Jurkat, Clone E6-1 (cell line): ENCODE measurements at regions not wholly inside any gene's neighbourhood (a gene's known extent, or its start where the extent isn't known, plus 50 kb on each side); places are given as distances from the start of the nearest gene placed in this dataset.

Experiments
- DNase-seq: peaks from one replicate; pipeline ENCODE4 v3.0.0-alpha.2; 2011; ENCODE audit warnings: low read depth, low spot score
- H3K4me3 ChIP-seq: 2 replicates; pipeline ENCODE4 v1.5.1; 2011; ENCODE audit warnings: mild to moderate bottlenecking, low read length, control low read depth, moderate library complexity

DNA sequence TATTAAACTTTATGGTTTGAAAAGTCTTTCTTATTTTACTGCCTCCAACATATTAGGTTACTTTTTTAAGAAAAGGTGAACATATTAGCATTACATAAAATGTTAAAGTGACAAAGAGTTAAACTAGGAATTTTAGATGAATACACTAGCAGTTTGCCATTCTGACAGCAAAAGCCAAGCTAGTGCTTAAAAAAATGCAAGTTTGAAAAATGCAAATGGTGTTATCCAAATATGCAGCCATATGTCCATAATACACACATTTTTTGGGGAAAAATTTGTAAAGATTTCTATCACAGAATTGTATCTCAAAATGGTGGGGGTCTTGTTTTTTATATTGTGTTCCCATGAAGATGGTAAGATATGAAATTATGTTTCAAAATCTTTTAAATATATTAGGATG is 466.1 kb downstream of the FOXG1 start:
- DNase-seq: no peak
- no peak overlapping the region for H3K4me3 ChIP-seq

DNA sequence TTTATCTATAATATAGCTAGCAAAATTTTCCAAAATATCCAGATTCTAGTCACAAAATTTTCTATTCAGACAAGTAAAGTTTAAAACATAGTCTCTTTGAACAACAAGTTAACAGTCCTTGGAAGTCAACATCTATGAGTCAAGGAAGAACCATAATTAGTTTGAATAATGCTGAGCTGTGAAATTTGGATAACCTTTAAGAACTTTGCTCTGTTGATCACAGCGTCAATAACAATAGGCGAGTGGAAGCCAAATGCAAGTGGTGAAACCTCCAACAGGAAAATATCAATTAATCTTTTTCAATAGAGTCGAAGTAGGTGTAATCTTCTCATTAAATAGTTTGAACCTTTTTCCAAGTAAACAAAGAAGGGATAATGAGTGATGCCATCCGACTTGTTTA is 466.6 kb downstream of the FOXG1 start:
- DNase-seq: no peak
- no peak overlapping the region for H3K4me3 ChIP-seq

GRCh38 chr14:29235991-29236390 is 469.4 kb downstream of the FOXG1 start:
- H3K4me3 ChIP-seq: no peak overlapping the region
- DNase-seq: no peak

- H3K4me3 ChIP-seq: no peak overlapping the region
- no peak for DNase-seq
Measured at GRCh38 chr14:29236401-29236800, 469.8 kb downstream of the FOXG1 start.

GRCh38 chr14:29236848-29237247 is 470.3 kb downstream of the FOXG1 start:
- no peak overlapping the region for H3K4me3 ChIP-seq
- DNase-seq: no peak

DNA sequence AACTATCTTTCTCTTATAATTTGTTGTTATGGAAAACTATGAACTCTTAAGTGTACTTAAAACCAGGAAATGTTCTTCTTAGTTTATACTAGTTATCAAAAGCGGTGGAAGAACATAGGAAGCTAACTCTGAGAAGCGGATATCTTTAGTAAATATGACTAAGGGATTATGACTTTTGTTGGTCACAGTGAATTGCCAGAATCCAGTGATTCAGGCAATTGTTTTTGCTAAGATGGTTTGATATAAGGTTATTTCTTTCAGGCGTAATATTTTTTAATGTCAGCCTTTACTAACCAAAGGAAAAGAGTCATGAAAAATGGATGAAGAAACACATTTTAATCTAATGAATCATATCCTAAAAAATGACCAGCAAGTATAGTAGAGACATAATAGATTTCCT is 473.5 kb downstream of the FOXG1 start:
- DNase-seq: no peak
- no peak overlapping the region for H3K4me3 ChIP-seq

GRCh38 chr14:29242755-29243754 is 476.5 kb downstream of the FOXG1 start:
- no peak overlapping the region for H3K4me3 ChIP-seq
- DNase-seq: no peak

- no peak for DNase-seq
- no peak overlapping the region for H3K4me3 ChIP-seq
Measured at GRCh38 chr14:29255692-29256091, 489.1 kb downstream of the FOXG1 start.

- no peak overlapping the region for H3K4me3 ChIP-seq
- no peak for DNase-seq
Measured at GRCh38 chr14:29262979-29263378, 496.4 kb downstream of the FOXG1 start.

- H3K4me3 ChIP-seq: no peak overlapping the region
- no peak for DNase-seq
Measured at GRCh38 chr14:29264865-29265264, 498.3 kb downstream of the FOXG1 start.

GRCh38 chr14:29265852-29266251 is 499.3 kb downstream of the FOXG1 start:
- H3K4me3 ChIP-seq: no peak overlapping the region
- no peak for DNase-seq

DNA sequence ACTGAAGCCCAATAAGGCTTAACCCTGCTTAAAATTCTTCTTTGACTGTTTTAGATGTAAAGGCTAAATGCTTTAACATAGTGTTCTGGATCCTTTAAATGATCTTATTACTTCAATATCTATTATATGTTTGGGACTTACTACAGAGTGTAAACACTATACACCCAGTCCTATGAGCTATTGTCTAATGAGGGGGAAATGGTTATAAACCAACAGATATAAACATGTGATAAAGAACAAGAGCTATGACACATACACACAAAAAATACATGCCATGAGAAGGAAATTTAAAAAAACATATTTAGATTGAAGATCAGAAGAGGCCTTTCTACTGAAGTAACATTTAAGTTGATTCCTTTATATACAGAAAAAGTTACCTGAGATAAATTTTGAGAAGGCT is 505.1 kb downstream of the FOXG1 start:
- no peak overlapping the region for H3K4me3 ChIP-seq
- no peak for DNase-seq

GRCh38 chr14:29273513-29273912 is 506.9 kb downstream of the FOXG1 start:
- H3K4me3 ChIP-seq: no peak overlapping the region
- DNase-seq: no peak

DNA sequence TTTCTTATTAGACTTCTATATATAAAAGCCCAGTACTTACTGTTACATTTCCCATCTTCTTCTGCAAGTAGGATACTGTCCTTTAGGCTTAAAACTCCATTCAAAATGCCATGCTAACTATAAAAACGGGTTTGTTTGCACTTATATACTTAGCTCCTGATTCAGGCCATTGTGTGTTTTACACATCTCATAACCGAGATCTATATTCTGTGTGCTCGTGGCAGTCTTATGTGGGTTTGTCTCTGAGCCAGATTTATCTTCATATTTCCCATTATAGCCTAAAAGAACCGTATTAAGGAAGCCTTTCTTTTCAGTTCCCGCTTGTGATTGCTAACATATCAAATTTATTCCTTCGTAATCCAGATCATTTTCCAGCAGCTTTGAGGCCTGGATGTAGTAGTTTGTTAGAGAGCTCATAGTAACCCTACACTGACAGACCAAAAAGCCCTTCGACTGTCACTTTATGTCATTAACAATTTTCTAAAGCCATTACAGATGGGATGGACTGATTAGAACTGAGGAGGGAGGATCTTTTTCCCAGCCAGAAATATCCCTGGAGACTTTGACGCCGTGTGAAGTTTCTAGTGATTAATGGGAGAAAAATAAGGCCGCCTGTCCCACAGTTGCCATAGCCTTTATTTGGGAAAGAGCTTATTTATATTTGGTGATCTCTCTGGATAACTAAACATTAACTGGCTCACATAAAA is 508.5 kb downstream of the FOXG1 start:
- DNase-seq: no peak
- no peak overlapping the region for H3K4me3 ChIP-seq

- no peak for DNase-seq
- H3K4me3 ChIP-seq: no peak overlapping the region
Measured at GRCh38 chr14:29278301-29279263, 512.0 kb downstream of the FOXG1 start.

- no peak for DNase-seq
- H3K4me3 ChIP-seq: no peak overlapping the region
Measured at GRCh38 chr14:29282169-29282568, 515.6 kb downstream of the FOXG1 start.

GRCh38 chr14:29290441-29290840 is 523.9 kb downstream of the FOXG1 start:
- H3K4me3 ChIP-seq: no peak overlapping the region
- DNase-seq: no peak

GRCh38 chr14:29299372-29299771 is 532.8 kb downstream of the FOXG1 start:
- DNase-seq: no peak

DNA sequence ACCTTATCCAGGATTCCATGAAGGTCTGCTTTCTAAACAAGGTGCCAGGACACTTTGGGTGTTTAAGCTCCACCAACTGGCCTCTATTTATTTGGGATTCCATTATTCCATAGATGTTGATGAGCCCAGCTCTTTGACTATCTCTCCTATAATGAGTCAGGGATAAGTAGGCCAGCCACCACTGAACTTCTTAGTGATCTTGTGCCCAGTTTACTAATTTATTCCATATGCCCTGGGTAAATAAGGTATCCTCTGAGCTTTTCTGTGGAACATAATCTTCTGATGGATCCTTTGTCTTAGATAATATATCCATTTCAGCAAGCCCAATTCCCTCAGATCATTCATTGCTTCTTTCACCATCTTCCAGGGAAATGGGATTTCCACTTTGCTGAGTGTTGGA is 535.0 kb downstream of the FOXG1 start:
- no peak for DNase-seq
- no peak overlapping the region for H3K4me3 ChIP-seq

More at GRCh38 chr14:29299372-29299771, 532.8 kb downstream of the FOXG1 start:
- H3K4me3 ChIP-seq: no peak overlapping the region
